ENCODE measurements at regions not wholly inside any gene's neighbourhood (a gene's known extent, or its start where the extent isn't known, plus 50 kb on each side); places are given as distances from the start of the nearest gene placed in this dataset.
A peak's percentile ranks its signal among the peaks of the same experiment; 100 is the strongest.
"Not testable (repeated sequence)": the region's sequence is repeated elsewhere in the genome, so short reads cannot be mapped to it uniquely, and the experiment has no call there.

DNA sequence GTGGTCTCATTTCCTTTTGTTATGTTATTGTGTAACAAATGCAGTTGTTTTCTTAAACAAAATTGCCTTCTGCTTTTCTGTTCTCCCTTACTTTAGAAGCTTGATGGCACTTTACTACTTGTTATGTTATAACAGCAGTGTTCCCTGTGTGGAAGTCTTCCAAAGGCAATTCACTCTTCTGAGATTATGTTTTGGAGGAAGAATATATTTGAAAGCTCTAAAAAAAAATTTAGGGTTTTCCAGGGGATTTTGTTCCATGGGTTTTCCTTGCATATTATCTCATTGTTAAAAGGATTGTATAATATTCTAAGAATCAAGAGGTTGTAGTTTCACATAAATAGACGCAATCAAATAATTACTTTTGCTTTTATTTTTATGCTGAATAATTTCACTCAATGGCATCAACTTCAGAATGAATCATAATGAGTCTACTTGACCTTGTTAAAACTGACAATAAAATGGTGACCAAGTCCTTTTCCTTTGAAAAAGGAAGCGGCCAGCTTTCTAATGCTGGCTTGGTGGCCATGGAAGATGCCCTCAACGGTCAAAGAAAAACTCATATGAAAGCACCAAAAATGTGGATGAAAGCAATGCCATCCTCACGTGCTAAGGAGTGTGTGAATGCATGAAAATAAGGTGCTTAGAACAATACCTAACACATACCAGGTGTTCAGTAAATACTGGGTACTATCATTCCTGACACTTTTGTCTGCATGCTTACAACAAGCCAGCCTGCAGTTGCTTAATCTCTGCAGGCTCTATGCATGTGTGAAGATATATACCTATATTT, 92.4 kb upstream of the KLF6 start:
- ChIA-PET POLR2A (interaction anchor here (0.9 kb wide), 1 partner anchor 92 kb away, joined by 8 read pairs; the partner anchor contains the start of gene KLF6), CTCF (interaction anchor here (0.9 to 1.5 kb wide), 4 partner anchors 9 to 27 kb away, joined by 3 to 4 read pairs (median 4); no protein-coding TSS in a partner anchor)
- no peak for DNase-seq (ENCODE audit: extremely low spot score)
- TF ChIP-seq, protein P1, sequence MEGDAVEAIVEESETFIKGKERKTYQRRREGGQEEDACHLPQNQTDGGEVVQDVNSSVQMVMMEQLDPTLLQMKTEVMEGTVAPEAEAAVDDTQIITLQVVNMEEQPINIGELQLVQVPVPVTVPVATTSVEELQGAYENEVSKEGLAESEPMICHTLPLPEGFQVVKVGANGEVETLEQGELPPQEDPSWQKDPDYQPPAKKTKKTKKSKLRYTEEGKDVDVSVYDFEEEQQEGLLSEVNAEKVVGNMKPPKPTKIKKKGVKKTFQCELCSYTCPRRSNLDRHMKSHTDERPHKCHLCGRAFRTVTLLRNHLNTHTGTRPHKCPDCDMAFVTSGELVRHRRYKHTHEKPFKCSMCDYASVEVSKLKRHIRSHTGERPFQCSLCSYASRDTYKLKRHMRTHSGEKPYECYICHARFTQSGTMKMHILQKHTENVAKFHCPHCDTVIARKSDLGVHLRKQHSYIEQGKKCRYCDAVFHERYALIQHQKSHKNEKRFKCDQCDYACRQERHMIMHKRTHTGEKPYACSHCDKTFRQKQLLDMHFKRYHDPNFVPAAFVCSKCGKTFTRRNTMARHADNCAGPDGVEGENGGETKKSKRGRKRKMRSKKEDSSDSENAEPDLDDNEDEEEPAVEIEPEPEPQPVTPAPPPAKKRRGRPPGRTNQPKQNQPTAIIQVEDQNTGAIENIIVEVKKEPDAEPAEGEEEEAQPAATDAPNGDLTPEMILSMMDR (IDR thresholded peaks at IDR 0.05; ENCODE audit: control extremely low read depth, extremely low read depth, low read depth, missing control alignments): no peak

DNA sequence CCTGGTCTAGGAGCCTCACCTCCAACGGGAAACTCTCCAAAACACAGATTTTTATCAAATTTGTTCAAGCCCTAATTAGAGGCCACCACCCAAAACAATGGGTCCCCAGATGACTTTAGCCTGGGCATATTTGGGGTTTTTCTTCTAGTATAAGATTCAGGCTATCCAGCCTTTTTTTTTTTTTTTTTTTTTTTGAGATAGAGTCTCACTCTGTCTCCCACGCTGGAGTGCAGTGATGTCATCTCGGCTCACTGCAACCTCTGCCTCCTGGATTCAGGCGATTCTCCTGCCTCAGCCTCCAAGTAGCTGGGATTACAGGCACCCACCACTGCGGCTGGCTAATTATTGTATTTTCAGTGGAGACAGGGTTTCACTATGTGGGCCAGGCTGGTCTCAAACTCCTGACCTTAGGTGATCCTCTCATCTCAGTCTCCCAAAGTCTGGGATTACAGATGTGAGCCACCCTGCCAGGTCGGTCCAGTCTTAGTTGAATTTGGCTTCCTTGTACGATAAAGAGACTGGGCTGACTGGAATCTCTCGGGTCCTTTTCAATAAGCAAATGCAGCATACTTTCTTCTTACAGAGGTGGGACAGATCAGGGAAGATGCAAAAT, 91.4 kb upstream of the KLF6 start:
- no peak for DNase-seq (ENCODE audit: extremely low spot score)
- CTCF ChIA-PET: interaction anchor here (0.9 to 1.4 kb wide), 5 partner anchors 14 to 66 kb away, joined by 3 to 4 read pairs (median 3); no protein-coding TSS in a partner anchor
- POLR2A ChIA-PET: interaction anchor here (0.7 to 3.6 kb wide), 4 partner anchors 91 to 101 kb away, joined by 4 to 38 read pairs (median 6); partner anchors contain the start of gene KLF6

DNA sequence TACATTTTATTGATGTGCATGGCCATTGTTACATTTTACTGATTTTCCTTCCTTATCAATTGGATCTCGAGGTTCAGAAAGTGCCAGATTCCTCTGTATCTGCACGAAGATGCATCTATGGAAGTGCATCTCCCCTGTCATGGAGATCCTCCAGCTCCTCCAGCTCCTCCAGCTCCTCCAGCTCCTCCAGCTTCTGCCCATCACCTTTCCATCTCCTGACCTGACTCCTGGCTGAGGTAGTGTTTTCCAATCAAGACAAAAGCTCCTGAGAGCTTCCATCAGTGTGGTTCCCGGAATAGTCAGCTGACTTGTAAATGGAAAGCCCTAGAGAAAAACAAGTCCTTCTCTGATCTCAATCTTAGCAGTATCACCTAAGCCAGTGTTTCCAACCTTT, 90.8 kb upstream of the KLF6 start:
- CTCF ChIA-PET: interaction anchor here (1.2 to 1.3 kb wide), 2 partner anchors 64 to 65 kb away, joined by 3 to 4 read pairs; no protein-coding TSS in a partner anchor
- DNase-seq (ENCODE audit: extremely low spot score): no peak

More for the DNA sequence above, 91.4 kb upstream of the KLF6 start:
- TF ChIP-seq, protein P1 (IDR thresholded peaks at IDR 0.05; ENCODE audit: control extremely low read depth, extremely low read depth, low read depth, missing control alignments): no peak

DNA sequence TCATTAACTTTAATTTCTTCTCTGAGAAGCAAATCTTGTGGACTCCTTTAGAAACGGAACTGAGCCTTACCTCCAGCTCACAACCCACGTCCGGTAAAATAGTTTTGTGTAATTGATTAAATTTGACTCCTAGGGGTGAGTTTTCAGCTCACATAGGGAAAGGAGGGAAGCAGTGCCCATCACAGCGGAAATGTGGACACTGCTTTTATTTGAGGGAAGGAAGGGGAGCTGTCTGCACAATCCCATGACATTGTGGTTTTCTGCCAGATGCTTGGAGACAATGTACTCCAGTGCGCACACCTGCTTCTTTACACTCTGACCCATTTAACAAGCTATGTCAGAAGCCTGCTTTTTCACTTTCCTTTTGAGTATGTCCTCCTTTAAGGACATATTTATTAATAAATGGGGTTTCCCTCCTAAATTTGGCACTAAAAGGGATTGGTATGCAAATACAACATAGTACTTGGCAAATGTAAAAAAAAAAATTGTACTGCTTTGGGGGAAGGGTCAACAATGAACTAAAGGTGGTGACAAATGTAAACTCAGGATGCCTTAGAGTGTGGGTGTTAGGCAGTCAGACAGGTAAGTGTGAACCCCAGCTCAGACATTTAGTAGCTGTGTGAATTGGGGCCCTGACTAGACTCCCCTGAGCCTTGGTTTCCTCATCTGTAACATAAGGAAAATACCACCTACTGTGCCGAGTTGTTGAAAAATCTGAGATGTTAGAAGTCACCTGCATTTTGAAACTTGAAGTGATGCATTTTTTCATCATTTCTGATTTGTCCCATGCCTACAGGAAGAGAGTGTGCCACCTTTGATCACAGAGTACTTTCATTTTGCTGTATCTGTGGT, 90.2 kb upstream of the KLF6 start:
- DNase-seq (ENCODE audit: extremely low spot score): peak; percentile 56
- ChIA-PET CTCF (interaction anchor here (0.9 to 1.3 kb wide), 5 partner anchors 10 to 64 kb away, joined by 3 to 4 read pairs (median 3); no protein-coding TSS in a partner anchor), POLR2A (interaction anchor here (0.7 to 3.6 kb wide), 10 partner anchors 9 to 98 kb away, joined by 3 to 38 read pairs (median 5); partner anchors contain the start of gene KLF6)
- TF ChIP-seq, protein P1 (IDR thresholded peaks at IDR 0.05; ENCODE audit: control extremely low read depth, extremely low read depth, low read depth, missing control alignments): no peak

More for the DNA sequence above, 90.8 kb upstream of the KLF6 start:
- TF ChIP-seq, protein P1 (IDR thresholded peaks at IDR 0.05; ENCODE audit: control extremely low read depth, extremely low read depth, low read depth, missing control alignments): no peak
- POLR2A ChIA-PET: interaction anchor here (0.7 to 3.6 kb wide), 5 partner anchors 24 to 101 kb away, joined by 4 to 38 read pairs (median 6); partner anchors contain the start of gene KLF6

DNA sequence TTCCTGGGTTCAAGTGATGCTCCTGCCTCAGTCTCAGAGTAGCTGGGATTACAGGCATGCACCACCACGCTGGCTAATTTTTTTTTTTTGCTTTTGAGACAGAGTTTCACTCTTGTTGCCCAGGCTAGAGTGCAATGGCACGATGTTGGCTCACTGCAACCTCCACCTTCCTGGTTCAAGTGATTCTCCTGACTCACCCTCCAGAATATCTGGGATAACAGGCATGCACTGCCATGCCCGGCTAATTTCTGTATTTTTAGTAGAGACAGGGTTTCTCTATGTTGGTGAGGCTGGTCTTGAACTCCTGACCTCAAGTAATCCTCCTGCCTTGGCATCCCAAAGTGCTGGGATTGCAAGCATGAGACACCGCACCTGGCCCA, 89.6 kb upstream of the KLF6 start:
- CTCF ChIA-PET: interaction anchor here (0.9 to 1.2 kb wide), 3 partner anchors 9 to 23 kb away, joined by 3 to 4 read pairs (median 3); no protein-coding TSS in a partner anchor
- not testable (repeated sequence) for DNase-seq (ENCODE audit: extremely low spot score)
- POLR2A ChIA-PET: interaction anchor here (0.7 to 3.6 kb wide), 9 partner anchors 9 to 702 kb away, joined by 3 to 38 read pairs (median 4); partner anchors contain the start of gene KLF6

DNA sequence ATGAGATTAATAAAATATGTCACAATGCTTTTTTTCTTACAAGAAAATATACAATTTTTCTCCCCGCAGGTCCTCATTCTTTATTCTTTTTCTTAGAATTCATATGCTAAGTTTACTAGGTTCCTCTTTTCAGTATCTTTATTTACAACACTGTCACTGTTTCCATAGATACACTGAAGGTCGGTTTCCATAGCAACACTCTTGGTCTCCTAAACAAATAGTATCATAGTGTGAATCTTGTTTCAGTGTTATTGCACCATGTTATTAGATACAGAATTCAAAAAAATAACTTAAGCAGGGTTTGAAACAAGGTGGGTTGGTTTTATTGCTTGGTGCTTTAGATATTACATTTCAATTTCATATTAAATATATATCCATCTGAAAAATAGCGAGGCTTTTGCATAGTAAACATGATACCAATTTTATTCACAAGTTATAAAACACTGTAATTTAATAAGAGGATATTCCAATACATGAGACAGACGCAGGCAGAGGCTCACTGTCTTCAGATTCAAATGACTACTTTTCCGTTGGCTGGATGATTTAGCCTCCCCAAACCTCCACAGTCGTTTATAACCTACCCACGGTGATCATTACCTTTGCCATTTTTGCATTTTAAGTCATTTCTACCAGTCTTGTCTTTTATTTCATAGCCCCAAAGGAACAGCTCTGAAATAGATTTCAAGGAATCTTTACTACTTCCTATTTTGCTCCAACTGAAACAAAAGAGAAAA, 88.9 kb upstream of the KLF6 start:
- TF ChIP-seq, protein P1 (IDR thresholded peaks at IDR 0.05; ENCODE audit: control extremely low read depth, extremely low read depth, low read depth, missing control alignments): no peak
- ChIA-PET POLR2A (interaction anchor here (0.7 to 3.6 kb wide), 4 partner anchors 22 to 701 kb away, joined by 3 to 38 read pairs (median 10); partner anchors contain the start of gene KLF6), CTCF (no interaction called here)
- peak; percentile 79 for DNase-seq (ENCODE audit: extremely low spot score)

Measured in GM10248 (cell line).